ENCODE measurements at regions not wholly inside any gene's neighbourhood (a gene's known extent, or its start where the extent isn't known, plus 50 kb on each side); places are given as distances from the start of the nearest gene placed in this dataset.
A peak's percentile ranks its signal among the peaks of the same experiment; 100 is the strongest.

GRCh38 chr6:40819182-40819834 lies 219.7 kb downstream of the UNC5CL start:
- Histone ChIP-seq H3K36me3 (ENCODE audit: insufficient read depth, low read length) (no peaks in the 10 kb centered on the region), H3K27ac (ENCODE audit: low read depth, low read length) (no peak overlapping the region), H4K20me1 (ENCODE audit: insufficient read depth, low read length) (no peaks in the 10 kb centered on the region), H3K4me3 (ENCODE audit: insufficient read depth, low read depth, low read length) (no peak overlapping the region), H3K9me3 (ENCODE audit: insufficient read depth, low read depth, low read length) (no peaks in the 10 kb centered on the region), H2AFZ (ENCODE audit: low read depth, low read length) (no peak overlapping the region), H3K27me3 (ENCODE audit: insufficient read depth, low read length) (no peaks in the 10 kb centered on the region), H3K4me2 (ENCODE audit: low read length) (no peak overlapping the region), H3K4me1 (ENCODE audit: insufficient read depth, low read length) (no peaks in the 10 kb centered on the region), H3K9ac (ENCODE audit: low read length) (no peak overlapping the region), H3K79me2 (ENCODE audit: insufficient read depth, low read length) (no peaks in the 10 kb centered on the region)
- H3K36me3 Mint-ChIP-seq (ENCODE audit: low read depth, unreplicated experiment): no peaks in the 10 kb centered on the region
- H3K9me3 Mint-ChIP-seq (ENCODE audit: unreplicated experiment): peaks cover 2% of the 10 kb centered on the region
- FAIRE-seq (no peak), DNase-seq (ENCODE audit: low read depth) (no peak)
- H3K27ac Mint-ChIP-seq (ENCODE audit: unreplicated experiment): peak overlapping the region; percentile 22
- peaks cover 15% of the 10 kb centered on the region for H3K27me3 Mint-ChIP-seq (ENCODE audit: low read depth, unreplicated experiment)
- peaks cover under 1% of the 10 kb centered on the region for H3K4me1 Mint-ChIP-seq (ENCODE audit: low read depth, unreplicated experiment)
- TF ChIP-seq EZH2 (IDR thresholded peaks at IDR 0.05; ENCODE audit: insufficient read depth, low read length): no peak
- TF ChIP-seq, protein P1, sequence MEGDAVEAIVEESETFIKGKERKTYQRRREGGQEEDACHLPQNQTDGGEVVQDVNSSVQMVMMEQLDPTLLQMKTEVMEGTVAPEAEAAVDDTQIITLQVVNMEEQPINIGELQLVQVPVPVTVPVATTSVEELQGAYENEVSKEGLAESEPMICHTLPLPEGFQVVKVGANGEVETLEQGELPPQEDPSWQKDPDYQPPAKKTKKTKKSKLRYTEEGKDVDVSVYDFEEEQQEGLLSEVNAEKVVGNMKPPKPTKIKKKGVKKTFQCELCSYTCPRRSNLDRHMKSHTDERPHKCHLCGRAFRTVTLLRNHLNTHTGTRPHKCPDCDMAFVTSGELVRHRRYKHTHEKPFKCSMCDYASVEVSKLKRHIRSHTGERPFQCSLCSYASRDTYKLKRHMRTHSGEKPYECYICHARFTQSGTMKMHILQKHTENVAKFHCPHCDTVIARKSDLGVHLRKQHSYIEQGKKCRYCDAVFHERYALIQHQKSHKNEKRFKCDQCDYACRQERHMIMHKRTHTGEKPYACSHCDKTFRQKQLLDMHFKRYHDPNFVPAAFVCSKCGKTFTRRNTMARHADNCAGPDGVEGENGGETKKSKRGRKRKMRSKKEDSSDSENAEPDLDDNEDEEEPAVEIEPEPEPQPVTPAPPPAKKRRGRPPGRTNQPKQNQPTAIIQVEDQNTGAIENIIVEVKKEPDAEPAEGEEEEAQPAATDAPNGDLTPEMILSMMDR (IDR thresholded peaks at IDR 0.05; ENCODE audit: insufficient read depth, low read depth, low read length): no peak
- no peak overlapping the region for H3K4me3 Mint-ChIP-seq (ENCODE audit: unreplicated experiment)

DNA sequence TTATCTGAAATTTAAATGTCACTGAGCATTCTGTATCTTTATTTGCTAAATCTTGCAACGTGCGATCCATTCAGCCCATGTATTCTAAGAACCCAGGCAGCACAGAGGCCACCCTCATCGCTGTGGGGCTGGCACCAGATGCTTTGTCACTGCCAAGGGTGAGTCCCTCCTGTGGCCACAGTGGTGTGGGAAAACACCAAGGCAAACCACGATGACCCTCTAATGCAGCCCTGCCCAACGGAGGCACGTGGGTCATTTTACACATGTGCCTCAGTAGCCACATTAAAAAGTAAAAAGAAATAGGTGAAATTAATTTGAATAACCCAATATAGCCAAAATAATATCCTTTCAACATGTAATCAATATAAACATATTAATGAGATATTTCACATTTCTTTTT lies 221.7 kb downstream of the UNC5CL start:
- H3K27me3 ChIP-seq (ENCODE audit: insufficient read depth, low read length): no peaks in the 10 kb centered on the region
- no peak overlapping the region for H3K4me3 ChIP-seq (ENCODE audit: insufficient read depth, low read depth, low read length)
- no peak overlapping the region for H3K27ac ChIP-seq (ENCODE audit: low read depth, low read length)
- no peak overlapping the region for H2AFZ ChIP-seq (ENCODE audit: low read depth, low read length)
- no peak overlapping the region for H3K9ac ChIP-seq (ENCODE audit: low read length)
- H3K4me1 Mint-ChIP-seq (ENCODE audit: low read depth, unreplicated experiment): no peaks in the 10 kb centered on the region
- no peaks in the 10 kb centered on the region for H4K20me1 ChIP-seq (ENCODE audit: insufficient read depth, low read length)
- H3K36me3 Mint-ChIP-seq (ENCODE audit: low read depth, unreplicated experiment): no peaks in the 10 kb centered on the region
- no peaks in the 10 kb centered on the region for H3K79me2 ChIP-seq (ENCODE audit: insufficient read depth, low read length)
- peaks cover 24% of the 10 kb centered on the region for H3K27me3 Mint-ChIP-seq (ENCODE audit: low read depth, unreplicated experiment)
- H3K4me1 ChIP-seq (ENCODE audit: insufficient read depth, low read length): no peaks in the 10 kb centered on the region
- DNase-seq (ENCODE audit: low read depth) (no peak), FAIRE-seq (no peak)
- H3K9me3 Mint-ChIP-seq (ENCODE audit: unreplicated experiment): peaks cover 6% of the 10 kb centered on the region
- no peak overlapping the region for H3K4me2 ChIP-seq (ENCODE audit: low read length)
- no peak overlapping the region for H3K27ac Mint-ChIP-seq (ENCODE audit: unreplicated experiment)
- H3K36me3 ChIP-seq (ENCODE audit: insufficient read depth, low read length): no peaks in the 10 kb centered on the region
- H3K4me3 Mint-ChIP-seq (ENCODE audit: unreplicated experiment): no peak overlapping the region
- TF ChIP-seq, protein P1 (IDR thresholded peaks at IDR 0.05; ENCODE audit: insufficient read depth, low read depth, low read length): no peak
- TF ChIP-seq EZH2 (IDR thresholded peaks at IDR 0.05; ENCODE audit: insufficient read depth, low read length): no peak
- H3K9me3 ChIP-seq (ENCODE audit: insufficient read depth, low read depth, low read length): no peaks in the 10 kb centered on the region

- H3K4me1 ChIP-seq (ENCODE audit: insufficient read depth, low read length): no peaks in the 10 kb centered on the region
- H3K79me2 ChIP-seq (ENCODE audit: insufficient read depth, low read length): no peaks in the 10 kb centered on the region
- Mint-ChIP-seq H3K27ac (ENCODE audit: unreplicated experiment) (no peak overlapping the region), H3K9me3 (ENCODE audit: unreplicated experiment) (peaks cover 6% of the 10 kb centered on the region), H3K27me3 (ENCODE audit: low read depth, unreplicated experiment) (peaks cover 25% of the 10 kb centered on the region), H3K36me3 (ENCODE audit: low read depth, unreplicated experiment) (no peaks in the 10 kb centered on the region), H3K4me3 (ENCODE audit: unreplicated experiment) (no peak overlapping the region), H3K4me1 (ENCODE audit: low read depth, unreplicated experiment) (no peaks in the 10 kb centered on the region)
- FAIRE-seq (no peak), DNase-seq (ENCODE audit: low read depth) (no peak)
- H3K9ac ChIP-seq (ENCODE audit: low read length): no peak overlapping the region
- no peaks in the 10 kb centered on the region for H3K27me3 ChIP-seq (ENCODE audit: insufficient read depth, low read length)
- H3K9me3 ChIP-seq (ENCODE audit: insufficient read depth, low read depth, low read length): no peaks in the 10 kb centered on the region
- no peak overlapping the region for H3K4me3 ChIP-seq (ENCODE audit: insufficient read depth, low read depth, low read length)
- H3K4me2 ChIP-seq (ENCODE audit: low read length): no peak overlapping the region
- H2AFZ ChIP-seq (ENCODE audit: low read depth, low read length): no peak overlapping the region
- no peak overlapping the region for H3K27ac ChIP-seq (ENCODE audit: low read depth, low read length)
- H4K20me1 ChIP-seq (ENCODE audit: insufficient read depth, low read length): no peaks in the 10 kb centered on the region
- TF ChIP-seq, protein P1 (IDR thresholded peaks at IDR 0.05; ENCODE audit: insufficient read depth, low read depth, low read length): no peak
- TF ChIP-seq EZH2 (IDR thresholded peaks at IDR 0.05; ENCODE audit: insufficient read depth, low read length): no peak
- H3K36me3 ChIP-seq (ENCODE audit: insufficient read depth, low read length): no peaks in the 10 kb centered on the region
These were observed 222.4 kb downstream of the UNC5CL start for GRCh38 chr6:40816601-40817000.

Data from astrocyte (in vitro differentiated cells and primary cell).